Neural cell (in vitro differentiated cells): ENCODE measurements at regions not wholly inside any gene's neighbourhood (a gene's known extent, or its start where the extent isn't known, plus 50 kb on each side); places are given as distances from the start of the nearest gene placed in this dataset.

Source experiments
- H2AFZ ChIP-seq: fragments of 200-600, 300-800 bp; sonication (generic), shearing (Covaris generic); 2 replicates; pipeline ENCODE4 v1.6.0; 2014; ENCODE audit warnings: low read depth, mild to moderate bottlenecking, antibody characterized with exemption, low read length, moderate library complexity
- H3F3A ChIP-seq: fragments of 200-600 bp; shearing (Covaris generic); 2 replicates; pipeline ENCODE4 v1.6.1; 2016; ENCODE audit warnings: mild to moderate bottlenecking, moderate library complexity, mixed read lengths, antibody characterized with exemption, low read length; ENCODE audit not compliant: insufficient read depth, poor library complexity, severe bottlenecking
- H3K27ac ChIP-seq: fragments of 200-600, 300-800 bp; sonication (generic), shearing (Covaris generic); 2 replicates; pipeline ENCODE4 v1.5.1; 2014; ENCODE audit warnings: mild to moderate bottlenecking, low read length, moderate library complexity
- H3K27me3 ChIP-seq: fragments of 300-800, 200-600 bp; sonication (generic), shearing (Covaris generic); 2 replicates; pipeline ENCODE4 v1.6.0; 2014; ENCODE audit warnings: mild to moderate bottlenecking, low read depth, low read length, moderate library complexity; ENCODE audit not compliant: insufficient read depth
- H3K36me3 ChIP-seq: fragments of 300-800, 200-600 bp; sonication (generic), shearing (Covaris generic); 2 replicates; pipeline ENCODE4 v1.5.1; 2014; ENCODE audit warnings: mild to moderate bottlenecking, antibody characterized with exemption, low read length, moderate library complexity; ENCODE audit not compliant: insufficient read depth
- H3K4me2 ChIP-seq: fragments of 300-800, 200-600 bp; sonication (generic), shearing (Covaris generic); 2 replicates; pipeline ENCODE4 v1.6.0; 2014; ENCODE audit warnings: mild to moderate bottlenecking, low read length
- H3K4me3 ChIP-seq: fragments of 300-800, 200-600 bp; sonication (generic), shearing (Covaris generic); 2 replicates; pipeline ENCODE4 v1.5.1; 2014; ENCODE audit warnings: mild to moderate bottlenecking, low read length, moderate library complexity
- H3K79me2 ChIP-seq: fragments of 200-600 bp; shearing (Covaris generic); replicated peaks from 2 replicates; pipeline ENCODE4 v1.6.0; 2014; ENCODE audit warnings: mild to moderate bottlenecking, low read length, moderate library complexity; ENCODE audit not compliant: insufficient read depth
- H3K9ac ChIP-seq: fragments of 300-800, 200-600 bp; sonication (generic), shearing (Covaris generic); 2 replicates; pipeline ENCODE4 v1.6.1; 2016; ENCODE audit warnings: mild to moderate bottlenecking, low read length, mixed read lengths
- H3K9me2 ChIP-seq: fragments of 200-600 bp; shearing (Covaris generic); 2 replicates; pipeline ENCODE4 v1.6.1; 2016; ENCODE audit warnings: mild to moderate bottlenecking, low read length, mixed read lengths; ENCODE audit not compliant: insufficient read depth
- H3K9me3 ChIP-seq: fragments of 200-600, 300-800 bp; sonication (generic), shearing (Covaris generic); 2 replicates; pipeline ENCODE4 v1.6.1; 2016; ENCODE audit warnings: mild to moderate bottlenecking, mixed run types, low read length, moderate library complexity, mixed read lengths
- H4K20me1 ChIP-seq: fragments of 200-600 bp; shearing (Covaris generic); 2 replicates; pipeline ENCODE4 v1.6.1; 2016; ENCODE audit warnings: mild to moderate bottlenecking, mixed run types; ENCODE audit not compliant: insufficient read depth
- CTCF ChIP-seq: fragments of 450-650 bp; IDR thresholded peaks from 2 replicates; pipeline ENCODE4 v1.5.1; 2014; ENCODE audit warnings: antibody characterized with exemption, mild to moderate bottlenecking, moderate library complexity; ENCODE audit not compliant: poor library complexity, severe bottlenecking
- EP300 ChIP-seq: fragments of 450-650 bp; conservative IDR thresholded peaks from 2 replicates; pipeline ENCODE4 v1.6.1; 2014; ENCODE audit warnings: antibody characterized with exemption, mild to moderate bottlenecking, moderate library complexity; ENCODE audit not compliant: poor library complexity, severe bottlenecking
- EZH2 ChIP-seq: fragments of 200-600, 300-800 bp; shearing (Covaris generic), sonication (generic); IDR thresholded peaks from 2 replicates; pipeline ENCODE4 v1.6.1; 2014; ENCODE audit warnings: antibody characterized with exemption, low read length, borderline replicate concordance, mild to moderate bottlenecking; ENCODE audit not compliant: insufficient read depth, poor library complexity, severe bottlenecking
- MXI1 ChIP-seq: fragments of 450-650 bp; conservative IDR thresholded peaks from 2 replicates; pipeline ENCODE4 v1.6.1; 2014; ENCODE audit warnings: antibody characterized with exemption, mild to moderate bottlenecking; ENCODE audit not compliant: poor library complexity, severe bottlenecking
- POLR2AphosphoS5 ChIP-seq: IDR thresholded peaks from 2 replicates; pipeline ENCODE4 v1.6.1; 2012
- RAD21 ChIP-seq: fragments of 450-650 bp; conservative IDR thresholded peaks from 2 replicates; pipeline ENCODE4 v1.6.1; 2014; ENCODE audit warnings: antibody characterized with exemption, mild to moderate bottlenecking, moderate library complexity
- REST ChIP-seq: IDR thresholded peaks from 2 replicates; pipeline ENCODE4 v1.6.1; 2012; ENCODE audit warnings: borderline replicate concordance
- SMC3 ChIP-seq: fragments of 450-650 bp; conservative IDR thresholded peaks from 2 replicates; pipeline ENCODE4 v1.6.1; 2014; ENCODE audit warnings: antibody characterized with exemption, mild to moderate bottlenecking, moderate library complexity; ENCODE audit not compliant: poor library complexity
- TAF1 ChIP-seq: IDR thresholded peaks from 2 replicates; pipeline ENCODE4 v1.6.1; 2012; ENCODE audit warnings: low read depth

- no peak overlapping the region for H3K9ac ChIP-seq
- no peaks in the 10 kb centered on the region for H3K36me3 ChIP-seq
- no peaks in the 10 kb centered on the region for H4K20me1 ChIP-seq
- no peak overlapping the region for H2AFZ ChIP-seq
- H3K9me3 ChIP-seq, result no peaks in the 10 kb centered on the region
- no peak overlapping the region for H3K4me2 ChIP-seq
- TF ChIP-seq CTCF (no peak), EZH2 (no peak), RAD21 (no peak), TAF1 (no peak), REST (no peak), SMC3 (no peak), POLR2AphosphoS5 (no peak), MXI1 (no peak), EP300 (no peak)
- H3F3A ChIP-seq, result no peaks in the 10 kb centered on the region
- no peak overlapping the region for H3K4me3 ChIP-seq
- H3K9me2 ChIP-seq, result no peaks in the 10 kb centered on the region
- H3K79me2 ChIP-seq, result no peaks in the 10 kb centered on the region
- no peaks in the 10 kb centered on the region for H3K27me3 ChIP-seq
- no peak overlapping the region for H3K27ac ChIP-seq
These were observed 198.7 kb downstream of the QDPR start for GRCh38 chr4:17313194-17313593.

- H3K9me3 ChIP-seq, result no peaks in the 10 kb centered on the region
- no peak overlapping the region for H3K27ac ChIP-seq
- H3K4me2 ChIP-seq, result no peak overlapping the region
- no peaks in the 10 kb centered on the region for H3K79me2 ChIP-seq
- no peaks in the 10 kb centered on the region for H3F3A ChIP-seq
- no peaks in the 10 kb centered on the region for H3K36me3 ChIP-seq
- no peaks in the 10 kb centered on the region for H3K9me2 ChIP-seq
- no peaks in the 10 kb centered on the region for H3K27me3 ChIP-seq
- H4K20me1 ChIP-seq, result no peaks in the 10 kb centered on the region
- no peak overlapping the region for H2AFZ ChIP-seq
- TF ChIP-seq EP300 (no peak), EZH2 (no peak), RAD21 (no peak), CTCF (no peak), REST (no peak), TAF1 (no peak), POLR2AphosphoS5 (no peak), MXI1 (no peak), SMC3 (no peak)
- H3K9ac ChIP-seq, result no peak overlapping the region
- H3K4me3 ChIP-seq, result no peak overlapping the region
These were observed 201.6 kb downstream of the QDPR start for GRCh38 chr4:17310269-17310652.
